NCI-H82 (cell line): ENCODE measurements at regions not wholly inside any gene's neighbourhood (a gene's known extent, or its start where the extent isn't known, plus 50 kb on each side); places are given as distances from the start of the nearest gene placed in this dataset.

ENCODE experiments used
- DNase-seq: peaks from one replicate; lab custom pipeline; 2025; lab: John Stamatoyannopoulos, UW

GRCh38 chr13:105445796-105446195, 1089.7 kb downstream of the EFNB2 start:
- DNase-seq, result no peak

- no peak for DNase-seq
Observed at GRCh38 chr13:105442949-105443699, 1092.3 kb downstream of the EFNB2 start.

- DNase-seq, result no peak
Observed at GRCh38 chr13:105442040-105442439, 1093.4 kb downstream of the EFNB2 start.

GRCh38 chr13:105441051-105441750, 1094.3 kb downstream of the EFNB2 start:
- DNase-seq, result no peak

GRCh38 chr13:105436943-105437342, 1098.5 kb downstream of the EFNB2 start:
- DNase-seq, result no peak

GRCh38 chr13:105432438-105432837, 1103.0 kb downstream of the EFNB2 start:
- no peak for DNase-seq

- DNase-seq, result no peak
Observed at GRCh38 chr13:105428811-105429210, 1106.7 kb downstream of the EFNB2 start.

- DNase-seq, result no peak
Observed at GRCh38 chr13:105426441-105426840, 1109.0 kb downstream of the EFNB2 start.

GRCh38 chr13:105414639-105415038, 1120.8 kb downstream of the EFNB2 start:
- DNase-seq, result no peak

GRCh38 chr13:105412171-105412570, 1123.3 kb downstream of the EFNB2 start:
- DNase-seq, result no peak

GRCh38 chr13:105410602-105411001, 1124.9 kb downstream of the EFNB2 start:
- peak; percentile 23 for DNase-seq

GRCh38 chr13:105406551-105406950, 1128.9 kb downstream of the EFNB2 start:
- no peak for DNase-seq

GRCh38 chr13:105403086-105403485, 1132.4 kb downstream of the EFNB2 start:
- no peak for DNase-seq

- no peak for DNase-seq
Observed at GRCh38 chr13:105395041-105395440, 1140.4 kb downstream of the EFNB2 start.

- peak; percentile 10 for DNase-seq
Observed at GRCh38 chr13:105389373-105389772, 1146.1 kb downstream of the EFNB2 start.

- DNase-seq, result no peak
Observed at GRCh38 chr13:105377452-105377851, 1158.0 kb downstream of the EFNB2 start.

- no peak for DNase-seq
Observed at GRCh38 chr13:105370011-105370650, 1165.3 kb downstream of the EFNB2 start.

- no peak for DNase-seq
Observed at GRCh38 chr13:105368781-105369180, 1166.7 kb downstream of the EFNB2 start.

GRCh38 chr13:105365831-105366230, 1169.6 kb downstream of the EFNB2 start:
- peak; percentile 12 for DNase-seq

- no peak for DNase-seq
Observed at GRCh38 chr13:105365021-105365550, 1170.4 kb downstream of the EFNB2 start.

GRCh38 chr13:105364191-105364590, 1171.3 kb downstream of the EFNB2 start:
- DNase-seq, result no peak

GRCh38 chr13:105363261-105364190, 1171.9 kb downstream of the EFNB2 start:
- no peak for DNase-seq
